Lower lobe of right lung (tissue), 2 donors: ENCODE measurements at regions not wholly inside any gene's neighbourhood (a gene's known extent, or its start where the extent isn't known, plus 50 kb on each side); places are given as distances from the start of the nearest gene placed in this dataset. TPM values are rescaled to one million over a fixed set of nuclear protein-coding genes. Genes with fewer than 3 reads are reported as not detected.

Experiments used
- ATAC-seq, 2 donors: fragments of 200-7000 bp; cut with Tn5 transposase; one replicate each; pipeline ENCODE4 v1.9.1; 2020 to 2022; ENCODE audit warnings: mild to moderate bottlenecking in 2 of 2, moderate library complexity in 2 of 2
- DNase-seq: peaks from one replicate; pipeline ENCODE4 v3.0.0-alpha.2; 2020
- H3K27ac ChIP-seq: fragments of 200-600 bp; one replicate; pipeline ENCODE4 v1.8.0; 2022
- H3K27me3 ChIP-seq: fragments of 200-600 bp; one replicate; pipeline ENCODE4 v1.8.0; 2022; ENCODE audit warnings: low read depth
- H3K36me3 ChIP-seq: fragments of 200-600 bp; one replicate; pipeline ENCODE4 v1.8.0; 2022; ENCODE audit warnings: mild to moderate bottlenecking
- H3K4me1 ChIP-seq: fragments of 200-600 bp; one replicate; pipeline ENCODE4 v1.8.0; 2022
- H3K4me3 ChIP-seq: fragments of 200-600 bp; one replicate; pipeline ENCODE4 v1.8.0; 2022; ENCODE audit warnings: mild to moderate bottlenecking
- H3K9me3 ChIP-seq: fragments of 200-600 bp; one replicate; pipeline ENCODE4 v1.8.0; 2022
- CTCF ChIP-seq: fragments of 200-600 bp; IDR thresholded peaks from one replicate; pipeline ENCODE4 v1.8.0; 2022; ENCODE audit warnings: antibody characterized with exemption, mild to moderate bottlenecking
- intact Hi-C: fragments of 100-400 bp; cut with DNase I; formaldehyde crosslinking; loops from one replicate; pipeline ENCODE4 v1.11.0; 2022
- microRNA-seq: library from miRNA; unstranded; fragments of <30 nt; microRNA quantifications from one replicate; pipeline ENCODE4 v1.2.0, GENCODE V29; 2020; ENCODE audit warnings: borderline number of aligned reads
- donor health status: DM: no; HTN: yes; CAD: no; lungs with severe emphysema.

GRCh38 chr1:94591823-94592570, 50.4 kb upstream of the F3 start:
- H3K27ac ChIP-seq = no peak overlapping the region
- ATAC-seq (no peak), DNase-seq (no peak)
- intact Hi-C loops = no loop called here
- no peaks in the 10 kb centered on the region for H3K36me3 ChIP-seq
- H3K4me1 ChIP-seq = no peaks in the 10 kb centered on the region
- no peaks in the 10 kb centered on the region for H3K9me3 ChIP-seq
- no peak for TF ChIP-seq CTCF
- no peaks in the 10 kb centered on the region for H3K27me3 ChIP-seq
- no peak overlapping the region for H3K4me3 ChIP-seq

Small RNAs in the stretch of these regions (microRNA-seq; reads per million reads assigned to microRNA genes)
- not detected for gene MIR378G
